GM21528 (cell line): ENCODE measurements at regions not wholly inside any gene's neighbourhood (a gene's known extent, or its start where the extent isn't known, plus 50 kb on each side); places are given as distances from the start of the nearest gene placed in this dataset.
A peak's percentile ranks its signal among the peaks of the same experiment; 100 is the strongest.

Experiments
- ATAC-seq: cut with Tn5 transposase; IDR thresholded peaks from one replicate; pipeline ENCODE4 v1.9.1; 2021; ENCODE audit warnings: mild to moderate bottlenecking, moderate library complexity; ENCODE audit not compliant: unreplicated experiment, low FRiP score

DNA sequence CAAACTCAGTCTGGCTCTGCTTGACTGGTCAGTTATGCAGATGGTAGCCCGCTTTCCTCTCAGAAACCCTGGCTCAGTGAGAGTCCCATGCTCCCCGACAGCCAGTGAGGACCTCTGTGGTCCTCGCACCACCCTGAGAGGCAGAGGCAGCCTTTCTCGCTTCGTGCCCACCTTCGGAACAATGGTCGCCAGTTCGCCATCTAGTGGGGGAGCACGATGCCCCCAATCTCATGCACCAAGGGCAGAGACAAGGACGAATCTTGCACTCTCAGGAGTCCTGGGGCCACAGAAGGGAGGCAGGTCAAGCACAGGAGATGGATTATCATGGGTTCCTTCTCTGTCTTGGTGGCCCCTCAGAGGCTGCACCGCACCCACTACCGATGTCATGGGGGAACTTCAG, 75.2 kb downstream of the RHCG start:
- ATAC-seq: no peak

DNA sequence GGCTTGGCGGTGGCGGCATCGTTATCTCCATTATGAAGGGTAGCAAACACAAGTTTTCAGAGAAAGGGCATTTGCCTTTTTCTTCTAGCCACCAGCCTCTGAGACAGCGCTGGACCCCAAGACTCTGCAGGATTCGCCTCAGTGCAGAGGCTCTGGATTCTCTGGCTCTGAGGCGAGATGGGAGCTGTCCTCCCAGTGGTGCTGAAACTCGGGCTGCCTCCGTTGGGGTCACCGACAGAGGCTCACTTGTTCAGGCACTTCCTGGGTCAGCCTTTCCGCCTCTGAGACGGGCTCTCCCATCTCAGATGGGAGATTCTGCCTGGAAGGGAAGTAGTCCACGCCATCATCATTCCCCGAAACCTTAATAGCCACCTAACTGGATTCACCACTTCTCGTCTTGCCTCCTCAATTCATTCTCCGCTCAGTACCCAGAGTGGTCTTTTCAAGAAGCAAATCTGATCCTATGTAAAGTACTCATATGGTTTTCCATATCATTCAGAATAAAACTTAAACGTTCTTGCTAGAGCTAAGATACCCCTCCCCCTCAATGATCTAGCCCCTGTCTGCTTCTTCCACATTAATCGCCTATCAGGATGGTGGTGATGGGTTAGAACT, 76.9 kb downstream of the RHCG start:
- no peak for ATAC-seq

GRCh38 chr15:89417206-89417725, 79.1 kb downstream of the RHCG start:
- ATAC-seq: no peak

GRCh38 chr15:89416339-89417183, 79.8 kb downstream of the RHCG start:
- peak; percentile 71 for ATAC-seq

- ATAC-seq: no peak
Observed at GRCh38 chr15:89414571-89414970, 79.9 kb upstream of the POLG start.

- ATAC-seq: no peak
Observed at GRCh38 chr15:89413877-89414276, 79.3 kb upstream of the POLG start.

GRCh38 chr15:89412905-89413411, 78.3 kb upstream of the POLG start:
- ATAC-seq: no peak

DNA sequence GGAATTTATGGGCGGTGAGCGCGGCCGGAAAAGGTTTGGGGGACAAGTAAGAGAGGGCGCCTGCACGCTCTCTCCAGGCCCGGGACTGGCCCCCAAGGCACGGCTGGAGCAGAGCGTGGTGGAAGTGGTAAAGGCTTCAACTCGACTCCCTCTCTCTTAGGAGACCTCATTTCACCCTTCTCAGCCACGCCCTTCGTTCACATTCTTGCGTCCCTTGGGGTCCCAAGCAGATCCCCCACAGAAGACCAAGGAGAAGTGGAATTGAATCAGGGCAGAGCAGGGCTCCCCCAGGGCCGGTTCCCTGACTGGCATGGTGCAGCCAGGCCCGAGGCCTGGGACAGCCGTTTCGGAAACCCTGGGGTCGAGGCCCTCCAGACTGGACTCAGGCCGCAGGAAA, 75.4 kb upstream of the POLG start:
- no peak for ATAC-seq

DNA sequence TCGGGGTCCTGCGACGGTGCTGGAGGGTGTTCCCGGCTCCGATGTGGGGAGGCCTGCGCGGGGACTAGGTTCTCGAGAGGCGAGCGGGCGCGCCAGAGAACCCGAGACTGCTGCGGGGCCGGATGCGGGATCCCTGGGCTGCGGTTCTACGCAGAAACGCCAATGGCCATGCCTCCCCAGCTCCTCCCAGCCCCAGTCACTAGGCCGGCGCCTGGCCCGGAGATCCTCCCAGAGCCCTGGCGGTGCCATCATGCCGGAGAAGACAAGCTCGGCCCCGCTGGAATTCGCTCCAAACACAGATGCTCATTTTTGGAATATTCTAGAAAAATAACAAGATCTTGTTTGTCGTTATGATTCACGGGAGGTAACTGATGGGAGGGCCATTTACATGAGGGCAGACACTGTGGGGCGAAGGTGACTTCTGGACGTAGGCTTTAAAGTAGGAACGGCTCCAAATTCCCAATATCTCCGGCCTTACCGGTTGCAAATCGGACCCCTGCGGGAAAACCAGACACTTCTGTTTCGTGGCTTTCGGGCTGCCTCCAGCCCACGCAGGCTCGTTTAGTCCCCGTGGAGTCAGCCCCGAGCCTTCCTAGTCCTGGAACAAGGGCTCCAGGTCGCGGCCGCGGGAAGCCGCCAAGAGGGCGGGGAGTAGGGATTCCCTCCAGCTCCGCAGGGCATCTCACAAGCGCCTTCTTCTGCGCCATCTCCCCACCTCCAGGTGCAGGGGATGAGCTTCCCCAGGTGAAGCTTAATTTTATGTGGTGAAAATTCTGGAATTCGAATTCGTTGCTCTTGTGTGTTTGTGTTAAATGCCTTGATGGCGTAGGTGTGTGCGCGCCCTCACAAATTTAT, 74.8 kb upstream of the POLG start:
- no peak for ATAC-seq

DNA sequence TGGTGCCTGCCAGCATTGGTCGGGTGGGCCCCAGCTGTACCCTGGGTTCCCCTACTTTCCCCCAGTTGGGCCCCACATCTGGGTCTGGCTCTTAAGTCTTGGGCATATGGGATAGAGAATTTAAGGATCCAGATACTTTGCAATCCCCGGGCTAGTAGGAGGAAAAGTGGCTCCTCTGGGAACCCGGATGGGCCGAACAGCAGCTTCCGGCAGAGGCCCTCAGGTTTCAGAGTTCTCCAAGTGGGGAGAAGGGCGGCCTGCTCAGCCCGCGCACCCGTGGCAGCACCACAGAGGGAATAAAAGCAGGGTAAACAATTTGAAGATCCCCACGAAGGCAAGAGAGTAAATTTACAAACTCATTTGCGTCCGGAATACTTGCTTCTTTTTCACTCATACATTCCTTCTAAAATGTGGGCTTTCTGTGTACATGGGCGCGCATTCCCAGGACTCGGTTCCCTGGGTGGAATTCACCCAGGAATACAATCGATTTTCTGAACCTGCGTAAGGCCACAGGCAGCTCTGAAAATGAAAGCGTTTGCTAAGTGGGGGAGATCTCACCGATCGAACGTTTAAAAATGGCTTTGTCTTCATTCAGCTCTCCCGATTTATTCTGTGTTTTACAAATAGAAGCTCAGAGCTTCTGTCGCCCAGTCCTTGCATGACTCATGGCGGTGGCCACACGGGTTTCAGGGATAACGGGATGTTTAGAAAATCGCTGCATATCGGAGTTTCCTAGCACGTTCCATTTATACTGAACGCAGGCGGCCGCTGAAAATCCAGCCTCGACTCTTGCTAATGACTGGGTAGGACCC, 74.0 kb upstream of the POLG start:
- no peak for ATAC-seq

GRCh38 chr15:89406940-89407607, 72.5 kb upstream of the POLG start:
- no peak for ATAC-seq

- ATAC-seq: no peak
Observed at GRCh38 chr15:89406218-89406939, 71.8 kb upstream of the POLG start.

- no peak for ATAC-seq
Observed at GRCh38 chr15:89405494-89405893, 70.9 kb upstream of the POLG start.

GRCh38 chr15:89404023-89404422, 69.4 kb upstream of the POLG start:
- ATAC-seq: no peak

DNA sequence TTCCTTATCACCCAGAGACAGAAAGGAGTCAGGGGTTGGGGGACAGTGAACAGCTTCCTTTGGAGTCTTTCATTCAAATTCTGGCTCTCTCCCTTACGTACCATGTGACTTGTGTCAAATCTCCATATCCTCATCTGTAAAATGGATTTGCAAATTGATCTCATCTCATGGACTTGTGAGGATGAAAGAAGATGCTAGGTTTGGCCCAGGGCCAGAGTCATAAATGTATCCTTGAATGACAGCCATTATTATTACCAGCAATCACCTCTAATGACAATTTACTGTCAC, 67.8 kb upstream of the POLG start:
- no peak for ATAC-seq

DNA sequence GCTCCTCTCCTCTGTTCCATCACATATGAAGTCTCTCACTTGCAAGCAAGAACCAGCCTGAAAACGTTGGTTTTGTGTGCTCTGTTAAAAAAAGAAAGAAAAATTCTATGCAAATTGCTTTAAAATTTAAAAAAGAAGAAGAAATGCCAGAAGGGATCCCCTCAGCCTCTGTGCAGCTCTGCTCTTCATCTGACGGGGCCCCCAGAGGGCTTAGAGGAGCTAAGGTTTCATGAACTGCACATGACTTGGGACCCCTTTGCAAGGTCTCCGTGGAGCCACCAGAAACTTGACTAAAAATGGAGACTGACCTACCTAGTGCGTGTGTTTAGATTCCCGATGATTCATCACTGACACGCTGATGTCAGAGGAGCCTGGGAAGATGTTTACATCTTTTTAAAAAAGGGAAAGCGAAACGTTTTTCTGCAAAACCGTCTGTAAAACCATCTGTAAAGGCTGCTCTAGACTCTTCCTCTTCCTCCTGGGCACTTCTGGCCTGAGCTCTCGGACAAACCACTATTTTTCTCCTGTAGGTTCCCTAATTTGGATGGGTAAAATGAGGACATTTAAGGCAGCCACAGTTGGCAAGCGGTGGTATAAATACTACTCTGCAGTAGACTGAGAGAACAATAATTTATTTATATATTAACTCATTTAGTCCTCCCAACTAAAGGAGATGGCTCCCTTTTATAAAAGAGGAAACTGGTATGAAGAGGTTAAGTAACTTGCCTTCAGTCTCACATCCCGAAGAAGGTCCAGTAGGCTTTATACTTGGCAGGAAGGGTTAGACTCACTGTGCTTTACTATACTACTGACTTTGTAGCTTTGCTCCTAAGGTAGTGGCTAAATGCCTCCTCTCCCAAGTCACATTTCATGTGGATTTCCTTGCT, 67.2 kb upstream of the POLG start:
- ATAC-seq: no peak

DNA sequence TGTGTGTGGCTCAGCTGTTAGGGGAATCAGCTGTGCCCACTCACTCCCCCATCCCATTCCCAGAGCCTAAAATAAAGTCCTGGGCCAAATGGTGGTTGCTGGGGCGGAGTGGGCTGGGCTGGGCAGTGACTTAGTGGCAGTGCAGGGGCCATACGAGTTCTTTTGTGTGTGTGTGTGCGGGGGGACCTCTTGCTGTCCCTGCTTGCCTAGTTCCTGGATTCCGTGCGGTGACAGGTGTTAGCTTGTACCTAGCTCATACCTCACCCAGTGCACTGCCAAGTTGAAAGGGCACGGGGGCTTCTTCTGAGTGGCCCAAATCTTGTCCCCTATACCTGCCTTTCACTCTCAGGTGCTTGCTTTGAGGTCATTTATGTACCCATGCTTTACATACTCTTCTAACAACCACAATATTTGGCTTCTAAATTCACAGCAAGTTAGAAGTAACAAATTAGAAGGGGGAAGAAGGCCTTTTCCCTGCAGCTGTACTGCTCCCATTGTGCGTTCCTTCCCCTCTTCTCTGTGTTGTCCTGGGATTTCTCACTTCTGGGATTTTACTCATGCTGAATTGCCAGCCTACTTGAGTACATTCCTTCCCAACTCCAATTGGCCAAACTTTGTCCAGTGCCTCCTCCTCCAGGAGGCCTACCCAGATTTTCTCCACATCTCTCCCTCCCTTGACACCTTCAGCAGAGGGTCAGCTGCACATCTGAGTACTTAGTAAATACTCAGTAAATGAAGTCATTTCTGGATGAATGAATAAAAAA, 66.3 kb upstream of the POLG start:
- no peak for ATAC-seq
